ENCODE measurements at regions not wholly inside any gene's neighbourhood (a gene's known extent, or its start where the extent isn't known, plus 50 kb on each side); places are given as distances from the start of the nearest gene placed in this dataset.

GRCh38 chr9:105864248-105864898 is 170.0 kb downstream of the TMEM38B start:
- no peak for DNase-seq

GRCh38 chr9:105865285-105865684 is 170.9 kb downstream of the TMEM38B start:
- no peak for DNase-seq

GRCh38 chr9:105871540-105871939 is 177.2 kb downstream of the TMEM38B start:
- no peak for DNase-seq

- no peak for DNase-seq
These were observed 179.5 kb downstream of the TMEM38B start for GRCh38 chr9:105873801-105874200.

- DNase-seq, result peak; percentile 86
These were observed 183.4 kb downstream of the TMEM38B start for GRCh38 chr9:105877721-105878120.

GRCh38 chr9:105879181-105879580 is 184.8 kb downstream of the TMEM38B start:
- DNase-seq, result no peak

- no peak for DNase-seq
These were observed 186.2 kb downstream of the TMEM38B start for GRCh38 chr9:105880517-105880916.

GRCh38 chr9:105881021-105881420 is 186.7 kb downstream of the TMEM38B start:
- DNase-seq, result no peak

- DNase-seq, result peak; percentile 56
These were observed 187.5 kb downstream of the TMEM38B start for GRCh38 chr9:105881654-105882349.

- DNase-seq, result no peak
These were observed 189.5 kb downstream of the TMEM38B start for GRCh38 chr9:105883847-105884246.

GRCh38 chr9:105884416-105884815 is 190.1 kb downstream of the TMEM38B start:
- DNase-seq, result no peak

GRCh38 chr9:105886136-105886535 is 191.8 kb downstream of the TMEM38B start:
- no peak for DNase-seq

- DNase-seq, result peak; percentile 41
These were observed 193.3 kb downstream of the TMEM38B start for GRCh38 chr9:105887679-105888078.

- DNase-seq, result no peak
These were observed 195.9 kb downstream of the TMEM38B start for GRCh38 chr9:105890046-105890822.

GRCh38 chr9:105900123-105900522 is 205.8 kb downstream of the TMEM38B start:
- DNase-seq, result no peak

GRCh38 chr9:105901514-105902109 is 207.3 kb downstream of the TMEM38B start:
- DNase-seq, result peak; percentile 36

- no peak for DNase-seq
These were observed 213.7 kb downstream of the TMEM38B start for GRCh38 chr9:105908069-105908468.

- no peak for DNase-seq
These were observed 217.0 kb downstream of the TMEM38B start for GRCh38 chr9:105911104-105911911.

- no peak for DNase-seq
These were observed 218.0 kb downstream of the TMEM38B start for GRCh38 chr9:105912157-105912862.

GRCh38 chr9:105912863-105913516 is 218.6 kb downstream of the TMEM38B start:
- peak; percentile 69 for DNase-seq

GRCh38 chr9:105921057-105921726 is 226.9 kb downstream of the TMEM38B start:
- DNase-seq, result no peak
